ENCODE measurements at regions not wholly inside any gene's neighbourhood (a gene's known extent, or its start where the extent isn't known, plus 50 kb on each side); places are given as distances from the start of the nearest gene placed in this dataset.

DNA sequence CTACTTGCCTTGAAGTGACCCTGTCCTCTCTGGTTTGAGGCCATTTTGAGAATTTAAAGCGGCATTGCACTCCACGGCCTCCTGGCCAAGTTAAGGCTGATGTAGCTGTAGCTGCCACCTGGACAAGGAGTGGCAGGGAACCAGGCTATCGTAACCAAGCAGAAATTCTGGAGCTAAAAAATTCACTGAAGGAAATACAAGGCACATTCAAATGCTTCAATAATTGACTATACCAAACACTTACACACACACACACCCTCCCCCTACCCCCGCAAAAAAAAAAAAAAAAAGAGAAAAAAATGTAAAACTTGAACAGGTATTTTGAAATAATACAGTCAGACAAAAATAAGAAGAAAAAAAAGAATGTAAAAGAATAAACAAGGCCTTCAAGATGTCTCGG lies 409.0 kb upstream of the SEMA3A start:
- TF ChIP-seq EZH2 (optimal IDR thresholded peaks at IDR 0.05; ENCODE audit: low read depth, low read length) = no peak
- TF ChIP-seq, protein P1, sequence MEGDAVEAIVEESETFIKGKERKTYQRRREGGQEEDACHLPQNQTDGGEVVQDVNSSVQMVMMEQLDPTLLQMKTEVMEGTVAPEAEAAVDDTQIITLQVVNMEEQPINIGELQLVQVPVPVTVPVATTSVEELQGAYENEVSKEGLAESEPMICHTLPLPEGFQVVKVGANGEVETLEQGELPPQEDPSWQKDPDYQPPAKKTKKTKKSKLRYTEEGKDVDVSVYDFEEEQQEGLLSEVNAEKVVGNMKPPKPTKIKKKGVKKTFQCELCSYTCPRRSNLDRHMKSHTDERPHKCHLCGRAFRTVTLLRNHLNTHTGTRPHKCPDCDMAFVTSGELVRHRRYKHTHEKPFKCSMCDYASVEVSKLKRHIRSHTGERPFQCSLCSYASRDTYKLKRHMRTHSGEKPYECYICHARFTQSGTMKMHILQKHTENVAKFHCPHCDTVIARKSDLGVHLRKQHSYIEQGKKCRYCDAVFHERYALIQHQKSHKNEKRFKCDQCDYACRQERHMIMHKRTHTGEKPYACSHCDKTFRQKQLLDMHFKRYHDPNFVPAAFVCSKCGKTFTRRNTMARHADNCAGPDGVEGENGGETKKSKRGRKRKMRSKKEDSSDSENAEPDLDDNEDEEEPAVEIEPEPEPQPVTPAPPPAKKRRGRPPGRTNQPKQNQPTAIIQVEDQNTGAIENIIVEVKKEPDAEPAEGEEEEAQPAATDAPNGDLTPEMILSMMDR (IDR thresholded peaks at IDR 0.05; ENCODE audit: low read length) = no peak

All from MM.1S (cell line).